Progenitor cell of endocrine pancreas (in vitro differentiated cells): ENCODE measurements at regions not wholly inside any gene's neighbourhood (a gene's known extent, or its start where the extent isn't known, plus 50 kb on each side); places are given as distances from the start of the nearest gene placed in this dataset.

Experiments used
- DNase-seq: peaks from one replicate; pipeline ENCODE4 v3.0.0; 2021; ENCODE audit warnings: low spot score; ENCODE audit not compliant: unreplicated experiment
- H3K27ac Mint-ChIP-seq: 2 replicates; pipeline ENCODE4 v1.8.0; 2021; ENCODE audit warnings: mild to moderate bottlenecking, moderate library complexity, mixed read lengths
- H3K27me3 Mint-ChIP-seq: 2 replicates; pipeline ENCODE4 v1.8.0; 2021; ENCODE audit warnings: mixed read lengths
- H3K36me3 Mint-ChIP-seq: 2 replicates; pipeline ENCODE4 v1.8.0; 2022; ENCODE audit warnings: mixed read lengths; ENCODE audit not compliant: insufficient read depth
- H3K4me1 Mint-ChIP-seq: 2 replicates; pipeline ENCODE4 v1.8.0; 2021; ENCODE audit warnings: low read depth, mixed read lengths
- H3K4me3 Mint-ChIP-seq: 2 replicates; pipeline ENCODE4 v1.8.0; 2021; ENCODE audit warnings: low read depth, mild to moderate bottlenecking, moderate library complexity, mixed read lengths
- H3K9me3 Mint-ChIP-seq: 2 replicates; pipeline ENCODE4 v1.8.0; 2021; ENCODE audit warnings: low read depth, mixed read lengths
- TF ChIP-seq, protein P1 (sequence below): fragments of 200-600 bp; sonication (generic); IDR thresholded peaks from one replicate; pipeline ENCODE4 v1.5.0; 2021; ENCODE audit warnings: antibody characterized with exemption, mild to moderate bottlenecking; ENCODE audit not compliant: unreplicated experiment

DNA sequence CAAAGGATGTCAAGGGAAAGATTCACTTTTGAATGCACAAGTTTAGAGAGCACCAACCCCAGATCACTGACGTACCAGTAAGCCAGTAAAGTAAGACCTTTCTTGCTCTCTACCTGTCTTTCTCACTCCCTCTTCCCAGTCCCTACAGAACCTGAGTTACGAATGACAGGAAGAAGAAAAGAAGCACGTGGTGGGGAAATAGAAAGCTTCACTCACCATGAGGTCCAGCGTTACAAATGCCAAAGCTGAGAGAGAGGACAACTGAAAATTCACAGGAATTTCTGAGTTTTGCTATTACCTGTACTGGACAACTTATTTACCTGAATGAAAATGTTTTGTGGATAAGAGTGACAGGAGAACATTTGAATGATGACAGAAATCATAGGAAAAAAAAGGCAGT, 133.2 kb upstream of the GBE1 start:
- H3K27ac Mint-ChIP-seq = no peak overlapping the region
- no peaks in the 10 kb centered on the region for H3K9me3 Mint-ChIP-seq
- H3K4me3 Mint-ChIP-seq = no peak overlapping the region
- TF ChIP-seq, protein P1, sequence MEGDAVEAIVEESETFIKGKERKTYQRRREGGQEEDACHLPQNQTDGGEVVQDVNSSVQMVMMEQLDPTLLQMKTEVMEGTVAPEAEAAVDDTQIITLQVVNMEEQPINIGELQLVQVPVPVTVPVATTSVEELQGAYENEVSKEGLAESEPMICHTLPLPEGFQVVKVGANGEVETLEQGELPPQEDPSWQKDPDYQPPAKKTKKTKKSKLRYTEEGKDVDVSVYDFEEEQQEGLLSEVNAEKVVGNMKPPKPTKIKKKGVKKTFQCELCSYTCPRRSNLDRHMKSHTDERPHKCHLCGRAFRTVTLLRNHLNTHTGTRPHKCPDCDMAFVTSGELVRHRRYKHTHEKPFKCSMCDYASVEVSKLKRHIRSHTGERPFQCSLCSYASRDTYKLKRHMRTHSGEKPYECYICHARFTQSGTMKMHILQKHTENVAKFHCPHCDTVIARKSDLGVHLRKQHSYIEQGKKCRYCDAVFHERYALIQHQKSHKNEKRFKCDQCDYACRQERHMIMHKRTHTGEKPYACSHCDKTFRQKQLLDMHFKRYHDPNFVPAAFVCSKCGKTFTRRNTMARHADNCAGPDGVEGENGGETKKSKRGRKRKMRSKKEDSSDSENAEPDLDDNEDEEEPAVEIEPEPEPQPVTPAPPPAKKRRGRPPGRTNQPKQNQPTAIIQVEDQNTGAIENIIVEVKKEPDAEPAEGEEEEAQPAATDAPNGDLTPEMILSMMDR = no peak
- H3K36me3 Mint-ChIP-seq = no peaks in the 10 kb centered on the region
- H3K27me3 Mint-ChIP-seq = no peaks in the 10 kb centered on the region
- DNase-seq = no peak
- H3K4me1 Mint-ChIP-seq = peaks cover 11% of the 10 kb centered on the region

DNA sequence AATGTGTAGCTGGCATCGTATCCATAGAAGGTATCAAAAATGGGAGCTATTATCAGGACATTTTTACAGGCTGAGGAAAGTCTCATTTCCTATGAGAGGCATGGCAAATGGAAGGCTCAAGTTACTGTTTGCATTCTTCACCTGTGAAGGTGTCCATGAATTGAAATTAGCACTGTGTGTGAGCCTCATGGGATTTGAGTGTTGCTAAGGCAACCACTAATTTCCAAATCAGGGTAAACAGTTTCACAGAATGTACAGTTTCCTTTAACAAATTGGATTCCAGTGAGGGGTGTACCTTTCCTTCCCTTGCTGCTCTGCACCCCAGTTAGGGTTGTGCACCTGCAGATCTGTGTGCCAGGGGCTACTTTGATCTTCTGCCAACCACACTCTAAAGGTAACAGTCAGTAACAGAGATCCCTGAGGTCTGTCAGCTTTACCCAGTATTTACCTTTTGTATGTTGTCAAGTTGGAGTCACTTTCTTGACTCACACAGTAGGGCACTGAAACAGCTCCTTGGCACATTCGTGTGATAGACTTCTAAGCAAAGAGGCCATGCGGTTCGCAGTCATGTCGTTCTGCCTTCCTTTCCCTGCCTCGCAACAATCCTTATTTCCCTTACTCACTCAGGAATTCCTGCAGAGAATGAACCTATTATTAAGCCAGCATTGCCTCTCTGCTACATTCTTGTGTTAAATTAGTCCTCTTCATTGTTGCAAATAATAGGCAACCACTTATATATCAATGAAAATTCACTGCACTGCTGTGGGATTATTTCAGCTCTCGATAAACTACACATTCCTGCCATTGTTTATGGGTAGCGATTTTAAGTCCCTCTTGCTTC, 129.8 kb upstream of the GBE1 start:
- no peaks in the 10 kb centered on the region for H3K9me3 Mint-ChIP-seq
- TF ChIP-seq, protein P1 = no peak
- no peak for DNase-seq
- H3K4me1 Mint-ChIP-seq = peaks cover 11% of the 10 kb centered on the region
- H3K27ac Mint-ChIP-seq = no peak overlapping the region
- no peaks in the 10 kb centered on the region for H3K36me3 Mint-ChIP-seq
- H3K4me3 Mint-ChIP-seq = no peak overlapping the region
- H3K27me3 Mint-ChIP-seq = no peaks in the 10 kb centered on the region

DNA sequence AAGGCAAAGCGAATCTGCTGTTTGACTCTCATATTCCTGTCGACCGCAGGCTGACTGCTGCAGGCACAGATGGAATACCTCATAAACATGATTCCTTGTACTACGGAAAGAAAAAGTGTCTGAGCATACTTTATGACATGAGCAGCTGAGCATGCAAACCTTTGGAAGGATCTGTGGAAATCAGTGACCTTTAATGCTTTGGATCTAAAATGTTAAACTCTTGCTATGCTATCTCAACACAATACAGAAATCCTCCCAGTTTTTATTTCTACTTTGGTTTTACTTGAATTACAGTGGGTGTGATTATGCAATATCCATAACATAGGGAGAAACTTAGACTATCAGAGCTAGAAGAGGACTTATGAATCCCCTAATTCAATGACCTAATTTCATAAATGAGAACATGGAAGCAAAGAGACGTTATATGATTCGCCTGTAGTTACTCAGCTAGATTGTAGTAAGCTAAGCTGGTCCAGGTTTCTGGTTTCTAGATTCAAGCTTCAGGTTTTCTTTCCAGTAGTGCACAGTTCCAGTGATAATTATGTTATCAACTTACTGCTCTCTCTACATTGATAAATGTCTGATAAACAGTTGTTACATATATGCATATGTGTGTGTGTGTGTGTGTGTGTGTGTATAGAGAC, 127.6 kb upstream of the GBE1 start:
- no peaks in the 10 kb centered on the region for H3K27me3 Mint-ChIP-seq
- TF ChIP-seq, protein P1 = no peak
- no peaks in the 10 kb centered on the region for H3K9me3 Mint-ChIP-seq
- DNase-seq = no peak
- no peak overlapping the region for H3K4me3 Mint-ChIP-seq
- no peak overlapping the region for H3K27ac Mint-ChIP-seq
- peaks cover 11% of the 10 kb centered on the region for H3K4me1 Mint-ChIP-seq
- no peaks in the 10 kb centered on the region for H3K36me3 Mint-ChIP-seq

DNA sequence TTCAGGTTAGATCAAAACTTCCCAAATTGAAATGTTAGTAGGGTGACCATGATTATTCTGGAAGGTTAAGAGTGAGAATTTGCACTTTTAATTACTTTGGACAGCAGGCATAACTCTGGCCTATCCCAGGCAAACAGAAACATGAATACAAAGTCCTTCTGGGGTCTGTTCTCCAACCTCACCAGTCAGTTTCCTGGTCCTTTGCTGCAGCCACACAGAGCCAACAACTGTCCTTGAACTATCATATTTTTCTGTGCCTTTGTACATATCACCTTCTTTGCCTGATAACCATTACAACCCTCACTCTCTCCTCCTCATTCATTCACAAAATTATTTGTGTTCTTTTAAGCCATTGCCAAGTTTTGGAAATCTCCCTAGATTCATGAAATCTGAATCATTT, 126.0 kb upstream of the GBE1 start:
- Mint-ChIP-seq H3K9me3 (no peaks in the 10 kb centered on the region), H3K36me3 (no peaks in the 10 kb centered on the region), H3K27me3 (no peaks in the 10 kb centered on the region), H3K27ac (no peak overlapping the region), H3K4me3 (no peak overlapping the region), H3K4me1 (peaks cover 11% of the 10 kb centered on the region)
- no peak for DNase-seq
- TF ChIP-seq, protein P1 = no peak

DNA sequence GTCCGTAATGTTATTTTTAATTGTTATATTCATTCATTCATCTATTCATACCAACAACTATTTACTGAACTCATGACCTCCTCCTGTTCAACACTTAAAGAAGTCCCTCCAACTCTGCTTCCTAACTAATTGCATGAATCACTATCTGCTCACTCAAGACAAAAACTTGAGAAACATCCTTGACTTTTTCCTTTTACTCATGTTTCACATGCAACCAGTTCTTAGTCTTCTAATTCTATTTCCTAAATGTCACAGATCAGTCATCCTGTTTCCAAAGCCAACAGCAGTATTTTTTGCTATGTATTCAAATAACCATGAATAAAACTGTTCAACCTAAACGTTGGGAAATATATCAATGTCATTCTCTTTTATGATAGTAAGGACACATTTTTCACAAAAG, 124.6 kb upstream of the GBE1 start:
- no peaks in the 10 kb centered on the region for H3K27me3 Mint-ChIP-seq
- TF ChIP-seq, protein P1 = no peak
- H3K27ac Mint-ChIP-seq = no peak overlapping the region
- no peak for DNase-seq
- no peaks in the 10 kb centered on the region for H3K36me3 Mint-ChIP-seq
- H3K4me3 Mint-ChIP-seq = no peak overlapping the region
- H3K4me1 Mint-ChIP-seq = peaks cover 4% of the 10 kb centered on the region
- peaks cover under 1% of the 10 kb centered on the region for H3K9me3 Mint-ChIP-seq
